GM23248 (cell line): ENCODE measurements at regions not wholly inside any gene's neighbourhood (a gene's known extent, or its start where the extent isn't known, plus 50 kb on each side); places are given as distances from the start of the nearest gene placed in this dataset.

Experiments used
- EZH2 ChIP-seq: fragments of 200-600 bp; sonication (generic); IDR thresholded peaks from 2 replicates; pipeline ENCODE4 v1.6.1; 2018; ENCODE audit warnings: antibody characterized with exemption, mild to moderate bottlenecking; ENCODE audit not compliant: insufficient read depth, poor library complexity, severe bottlenecking
- EZH2phosphoT487 ChIP-seq: fragments of 200-600 bp; sonication (generic); IDR thresholded peaks from 2 replicates; pipeline ENCODE4 v1.6.1; 2018; ENCODE audit warnings: antibody characterized with exemption, moderate library complexity, mild to moderate bottlenecking, low read depth; ENCODE audit not compliant: insufficient read depth

DNA sequence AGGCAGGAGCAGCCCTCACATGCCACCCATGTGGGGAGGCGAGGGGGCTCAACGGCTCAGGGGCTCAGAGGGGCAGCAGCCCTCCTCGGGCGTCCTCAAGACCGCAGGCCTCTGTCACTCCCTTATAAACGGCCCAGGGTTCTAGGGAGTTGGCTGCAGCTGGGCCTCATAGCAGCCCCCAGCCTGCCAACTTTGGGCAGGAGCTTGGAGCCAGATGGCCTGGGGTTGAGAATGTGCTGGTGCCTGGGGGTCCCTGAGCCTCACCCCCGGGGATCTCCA, 51.0 kb upstream of the RNU6ATAC start:
- TF ChIP-seq EZH2 (no peak), EZH2phosphoT487 (no peak)
